CD14-positive monocyte (primary cell): ENCODE measurements at regions not wholly inside any gene's neighbourhood (a gene's known extent, or its start where the extent isn't known, plus 50 kb on each side); places are given as distances from the start of the nearest gene placed in this dataset.

ENCODE experiments used
- DNase-seq, 3 donors: peaks; one replicate each; pipeline ENCODE4 v3.0.0-alpha.2; 2011 to 2022
- H2AFZ ChIP-seq: 2 replicates; pipeline ENCODE4 v1.6.0; 2012; ENCODE audit warnings: mild to moderate bottlenecking, low read depth, low read length, inconsistent platforms; ENCODE audit not compliant: insufficient read depth, poor library complexity, severe bottlenecking
- H3K27ac ChIP-seq, 2 donors: 1 replicate in 1 of 2; 2 replicates in 1 of 2; pipeline ENCODE4 v1.5.1; 2012 to 2013; ENCODE audit warnings: low read length in 2 of 2, control low read depth in 1 of 2, inconsistent platforms in 1 of 2, low read depth in 1 of 2, mild to moderate bottlenecking in 1 of 2
- H3K27me3 ChIP-seq, 2 donors: one replicate each; pipeline versions ENCODE4 v1.6.0 to v1.6.1; 2011 to 2013; ENCODE audit warnings: low read length in 2 of 2; ENCODE audit not compliant: control insufficient read depth in 2 of 2, insufficient read depth in 2 of 2
- H3K36me3 ChIP-seq, 2 donors: replicated peaks in 1 of 2; 1 replicate in 1 of 2; 2 replicates in 1 of 2; pipeline versions ENCODE4 v1.5.1 to v1.6.1; 2012 to 2013; ENCODE audit warnings: low read length in 2 of 2, control low read depth in 1 of 2, inconsistent platforms in 1 of 2, mild to moderate bottlenecking in 1 of 2; ENCODE audit not compliant: insufficient read depth in 2 of 2, control insufficient read depth in 1 of 2
- H3K4me1 ChIP-seq, 2 donors: 1 replicate in 1 of 2; 2 replicates in 1 of 2; pipeline versions ENCODE4 v1.5.1 to v1.6.1; 2012 to 2013; ENCODE audit warnings: low read length in 2 of 2, control low read depth in 1 of 2, inconsistent platforms in 1 of 2, mild to moderate bottlenecking in 1 of 2, moderate library complexity in 1 of 2; ENCODE audit not compliant: insufficient read depth in 2 of 2, control insufficient read depth in 1 of 2
- H3K4me2 ChIP-seq: replicated peaks from 2 replicates; pipeline ENCODE3; 2012; ENCODE audit warnings: low read length, moderate library complexity, mild to moderate bottlenecking; ENCODE audit not compliant: poor library complexity, severe bottlenecking; ENCODE audit errors: extremely low read depth
- H3K4me3 ChIP-seq, 3 experiments: fragments of 200-600 bp in 1 of 3; sonication (generic) in 1 of 3; replicated peaks in 1 of 3; 1 replicate in 2 of 3; 2 replicates in 1 of 3; pipeline ENCODE4 v1.5.1; 2011 to 2013; ENCODE audit warnings: low read length in 3 of 3, mild to moderate bottlenecking in 3 of 3, control low read depth in 2 of 3, low read depth in 2 of 3, inconsistent platforms in 1 of 3, moderate library complexity in 1 of 3
- H3K79me2 ChIP-seq: 2 replicates; pipeline ENCODE4 v1.6.0; 2012; ENCODE audit warnings: mild to moderate bottlenecking, control low read depth, inconsistent platforms, low read length, moderate library complexity; ENCODE audit not compliant: insufficient read depth
- H3K9ac ChIP-seq: 2 replicates; pipeline ENCODE4 v1.6.0; 2017; ENCODE audit warnings: low read length, mild to moderate bottlenecking; ENCODE audit not compliant: insufficient read depth, poor library complexity, severe bottlenecking
- H3K9me3 ChIP-seq, 2 donors: replicated peaks in 1 of 2; 1 replicate in 1 of 2; 2 replicates in 1 of 2; pipeline versions ENCODE4 v1.5.1 to v1.6.1; 2012 to 2013; ENCODE audit warnings: low read length in 2 of 2, control low read depth in 1 of 2; ENCODE audit not compliant: control insufficient read depth in 1 of 2, insufficient read depth in 1 of 2
- H4K20me1 ChIP-seq: 2 replicates; pipeline ENCODE4 v1.6.0; 2012; ENCODE audit warnings: mild to moderate bottlenecking, low read length, control low read depth, moderate library complexity; ENCODE audit not compliant: insufficient read depth
- H3K27ac Mint-ChIP-seq, 7 donors: one replicate each; pipeline ENCODE4 v1.8.0; 2020; ENCODE audit warnings: mild to moderate bottlenecking in 7 of 7, mixed read lengths in 7 of 7, moderate library complexity in 6 of 7, inconsistent platforms in 2 of 7
- H3K27me3 Mint-ChIP-seq, 3 donors: one replicate each; pipeline ENCODE4 v1.8.0; 2021 to 2022; ENCODE audit warnings: low read depth in 3 of 3, mild to moderate bottlenecking in 3 of 3, mixed read lengths in 3 of 3, moderate library complexity in 3 of 3, inconsistent platforms in 1 of 3
- H3K36me3 Mint-ChIP-seq, 2 donors: one replicate each; pipeline ENCODE4 v1.8.0; 2020; ENCODE audit warnings: mixed read lengths in 2 of 2, inconsistent platforms in 1 of 2, mild to moderate bottlenecking in 1 of 2
- H3K4me1 Mint-ChIP-seq: one replicate; pipeline ENCODE4 v1.8.0; 2020; ENCODE audit warnings: mild to moderate bottlenecking, mixed read lengths
- H3K4me3 Mint-ChIP-seq, 2 donors: one replicate each; pipeline ENCODE4 v1.8.0; 2020; ENCODE audit warnings: mild to moderate bottlenecking in 2 of 2, mixed read lengths in 2 of 2, moderate library complexity in 1 of 2
- H3K9me3 Mint-ChIP-seq, 7 donors: one replicate each; pipeline ENCODE4 v1.8.0; 2020 to 2022; ENCODE audit warnings: mixed read lengths in 7 of 7, mild to moderate bottlenecking in 6 of 7, moderate library complexity in 6 of 7, inconsistent platforms in 2 of 7
- CTCF ChIP-seq: fragments of 200-600 bp; IDR thresholded peaks from one replicate; pipeline ENCODE4 v1.8.0; 2022; ENCODE audit warnings: antibody characterized with exemption, mild to moderate bottlenecking
- WGBS: methylation state at CpG from one replicate; pipeline ENCODE4 v1.1.5; 2013; ENCODE audit warnings: missing lambda C conversion rate; ENCODE audit not compliant: insufficient coverage; 5-methylcytosine and 5-hydroxymethylcytosine counted together
- intact Hi-C, 2 donors: fragments of 100-400 bp; cut with micrococcal nuclease; formaldehyde crosslinking; loops; one replicate each; pipeline versions ENCODE4 v1.15.0 to v1.15.1; 2023

GRCh38 chr5:62093411-62093810 is 212.6 kb upstream of the KIF2A start:
- Histone ChIP-seq H3K4me2 (peak overlapping the region; percentile 33), H3K9ac (no peak overlapping the region), H3K4me1 (no peaks in the 10 kb centered on the region), H3K36me3 (no peaks in the 10 kb centered on the region), H3K4me3 (no peak overlapping the region), H3K27ac (no peak overlapping the region), H3K9me3 (no peaks in the 10 kb centered on the region), H3K27me3 (no peaks in the 10 kb centered on the region), H2AFZ (no peak overlapping the region), H4K20me1 (no peaks in the 10 kb centered on the region), H3K79me2 (no peaks in the 10 kb centered on the region)
- no peak for TF ChIP-seq CTCF
- no peaks in the 10 kb centered on the region for H3K36me3 Mint-ChIP-seq
- H3K27ac Mint-ChIP-seq, result no peak overlapping the region
- intact Hi-C loops, result no loop called here
- peaks cover 0 to 2% (median 0%) of the 10 kb centered on the region in 3 donors for H3K27me3 Mint-ChIP-seq
- peaks cover 0 to 4% (median 2%) of the 10 kb centered on the region in 7 donors for H3K9me3 Mint-ChIP-seq
- no CpG with 5 or more reads among the region's 2 CpGs for WGBS
- no peak for DNase-seq
- peak overlapping the region in 1 of 2 donors; percentile 75 for H3K4me3 Mint-ChIP-seq
- H3K4me1 Mint-ChIP-seq, result peaks cover 5% of the 10 kb centered on the region

GRCh38 chr5:62093976-62094375 is 212.0 kb upstream of the KIF2A start:
- Histone ChIP-seq H3K4me3 (no peak overlapping the region), H4K20me1 (no peaks in the 10 kb centered on the region), H3K9ac (no peak overlapping the region), H3K27ac (no peak overlapping the region), H3K4me1 (no peaks in the 10 kb centered on the region), H3K27me3 (no peaks in the 10 kb centered on the region), H3K79me2 (no peaks in the 10 kb centered on the region), H3K9me3 (no peaks in the 10 kb centered on the region), H3K4me2 (peak overlapping the region; percentile 33), H2AFZ (peak overlapping the region; percentile 32), H3K36me3 (no peaks in the 10 kb centered on the region)
- Mint-ChIP-seq H3K27ac (peak overlapping the region in 1 of 7 donors; percentile 32), H3K27me3 (peaks cover 0 to 2% (median 0%) of the 10 kb centered on the region in 3 donors), H3K36me3 (no peaks in the 10 kb centered on the region), H3K9me3 (peaks cover 0 to 4% (median 2%) of the 10 kb centered on the region in 7 donors), H3K4me1 (peaks cover 5% of the 10 kb centered on the region), H3K4me3 (peak overlapping the region; percentile 52 to 75)
- DNase-seq, result no peak
- intact Hi-C loops, result no loop called here
- WGBS, result 0% methylated on average over 1 of the region's 3 CpGs
- no peak for TF ChIP-seq CTCF
